PC-9 (cell line): ENCODE measurements at regions not wholly inside any gene's neighbourhood (a gene's known extent, or its start where the extent isn't known, plus 50 kb on each side); places are given as distances from the start of the nearest gene placed in this dataset.

Experiments
- CTCF ChIP-seq: fragments of 200-600 bp; sonication (generic); conservative IDR thresholded peaks from 2 replicates; pipeline ENCODE4 v1.6.1; 2017; ENCODE audit warnings: mixed run types, antibody characterized with exemption, mild to moderate bottlenecking, moderate library complexity
- EZH2 ChIP-seq: fragments of 200-600 bp; sonication (generic); IDR thresholded peaks from 2 replicates; pipeline ENCODE4 v1.8.0; 2017; ENCODE audit warnings: antibody characterized with exemption, low read depth

DNA sequence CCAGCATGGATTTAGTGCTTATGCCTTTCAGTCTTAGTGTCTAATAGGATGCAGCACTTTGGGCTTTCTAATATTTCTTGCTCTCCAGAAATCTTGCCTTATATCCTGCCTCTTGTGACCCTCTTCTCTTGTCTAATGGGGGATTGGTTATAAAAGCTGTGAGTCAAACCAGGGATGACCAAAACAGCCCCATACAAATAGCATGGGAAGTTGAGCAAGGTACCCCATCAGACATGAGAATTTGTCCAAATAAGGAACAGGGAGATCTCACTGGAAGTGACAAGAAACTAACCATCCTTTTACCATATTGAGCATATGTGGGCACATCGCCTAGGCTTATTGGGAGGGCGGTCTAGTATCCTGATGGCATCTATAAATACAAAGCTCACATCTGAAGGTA, 78.8 kb upstream of the BZW1 start:
- no peak for TF ChIP-seq CTCF
- TF ChIP-seq EZH2, result no peak
